Calu3 (cell line): ENCODE measurements at regions not wholly inside any gene's neighbourhood (a gene's known extent, or its start where the extent isn't known, plus 50 kb on each side); places are given as distances from the start of the nearest gene placed in this dataset.

ENCODE experiments used
- BruUV-seq: library from RNA; stranded (reverse); fragments of 400-500 nt; replicated peaks from 2 replicates; lab custom pipeline; 2021; lab: Mats Ljungman, UMichigan
- CTCF ChIA-PET: fragments of 300-600 bp; sonication (Branson Sonifier 250); formaldehyde crosslinking; loops from one replicate; lab custom pipeline; 2022; ENCODE audit warnings: antibody characterized with exemption; lab: Charles Lee
- DNase-seq: peaks from one replicate; pipeline ENCODE4 v3.0.0; 2022
- H3K27ac Mint-ChIP-seq: one replicate; pipeline ENCODE4 v1.8.0; 2022; ENCODE audit warnings: mixed read lengths; ENCODE audit not compliant: unreplicated experiment
- H3K27me3 Mint-ChIP-seq: one replicate; pipeline ENCODE4 v1.8.0; 2022; ENCODE audit warnings: mixed read lengths; ENCODE audit not compliant: unreplicated experiment
- H3K36me3 Mint-ChIP-seq: one replicate; pipeline ENCODE4 v1.8.0; 2022; ENCODE audit warnings: mild to moderate bottlenecking, moderate library complexity, mixed read lengths; ENCODE audit not compliant: insufficient read depth, unreplicated experiment
- H3K4me1 Mint-ChIP-seq: one replicate; pipeline ENCODE4 v1.8.0; 2022; ENCODE audit warnings: mild to moderate bottlenecking, low read depth, mixed read lengths; ENCODE audit not compliant: unreplicated experiment
- H3K4me3 Mint-ChIP-seq: one replicate; pipeline ENCODE4 v1.8.0; 2022; ENCODE audit warnings: mild to moderate bottlenecking, low read depth, moderate library complexity, mixed read lengths; ENCODE audit not compliant: unreplicated experiment
- H3K9me3 Mint-ChIP-seq: one replicate; pipeline ENCODE4 v1.8.0; 2022; ENCODE audit warnings: low read depth, mixed read lengths; ENCODE audit not compliant: unreplicated experiment
- CTCF ChIP-seq: fragments of 200-600 bp; IDR thresholded peaks from one replicate; pipeline ENCODE4 v1.8.0; 2022; ENCODE audit warnings: antibody characterized with exemption; ENCODE audit not compliant: unreplicated experiment
- intact Hi-C: fragments of 100-400 bp; cut with micrococcal nuclease; formaldehyde crosslinking; loops from one replicate; pipeline ENCODE4 v1.10.0; 2022; ENCODE audit not compliant: unreplicated experiment

DNA sequence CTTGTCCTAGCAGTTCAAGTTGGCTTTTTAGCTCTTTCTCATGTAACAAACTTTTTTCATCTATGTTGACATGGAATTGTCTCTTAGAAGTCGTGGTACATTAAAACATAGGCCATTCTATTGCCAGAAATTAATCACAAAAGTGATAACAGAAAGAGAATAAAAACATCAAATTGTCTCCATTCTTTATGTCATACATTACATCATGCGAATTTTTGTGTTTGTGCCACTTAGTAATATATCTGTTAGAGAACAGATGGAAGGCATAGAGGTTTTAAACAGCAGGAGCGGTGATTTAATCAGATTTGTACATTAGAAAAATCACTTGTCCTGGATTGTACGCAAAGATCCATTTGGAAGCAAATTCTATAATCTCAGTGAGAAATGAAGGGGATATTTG is 136.5 kb upstream of the CDH20 start:
- Mint-ChIP-seq H3K36me3 (no peaks in the 10 kb centered on the region), H3K4me1 (no peaks in the 10 kb centered on the region), H3K4me3 (no peak overlapping the region), H3K9me3 (peaks cover 2% of the 10 kb centered on the region), H3K27ac (no peak overlapping the region), H3K27me3 (no peaks in the 10 kb centered on the region)
- no peak for DNase-seq
- intact Hi-C loops = no loop called here
- CTCF ChIA-PET = no interaction called here
- no peak for TF ChIP-seq CTCF
- BruUV-seq = no TSS peak

- no TSS peak for BruUV-seq
- no peak for DNase-seq
- Mint-ChIP-seq H3K36me3 (no peaks in the 10 kb centered on the region), H3K27ac (no peak overlapping the region), H3K27me3 (no peaks in the 10 kb centered on the region), H3K4me1 (no peaks in the 10 kb centered on the region), H3K4me3 (no peak overlapping the region), H3K9me3 (peaks cover 2% of the 10 kb centered on the region)
- no peak for TF ChIP-seq CTCF
- CTCF ChIA-PET = no interaction called here
- intact Hi-C loops = no loop called here
Measured at GRCh38 chr18:61198486-61198885, 134.7 kb upstream of the CDH20 start.

DNA sequence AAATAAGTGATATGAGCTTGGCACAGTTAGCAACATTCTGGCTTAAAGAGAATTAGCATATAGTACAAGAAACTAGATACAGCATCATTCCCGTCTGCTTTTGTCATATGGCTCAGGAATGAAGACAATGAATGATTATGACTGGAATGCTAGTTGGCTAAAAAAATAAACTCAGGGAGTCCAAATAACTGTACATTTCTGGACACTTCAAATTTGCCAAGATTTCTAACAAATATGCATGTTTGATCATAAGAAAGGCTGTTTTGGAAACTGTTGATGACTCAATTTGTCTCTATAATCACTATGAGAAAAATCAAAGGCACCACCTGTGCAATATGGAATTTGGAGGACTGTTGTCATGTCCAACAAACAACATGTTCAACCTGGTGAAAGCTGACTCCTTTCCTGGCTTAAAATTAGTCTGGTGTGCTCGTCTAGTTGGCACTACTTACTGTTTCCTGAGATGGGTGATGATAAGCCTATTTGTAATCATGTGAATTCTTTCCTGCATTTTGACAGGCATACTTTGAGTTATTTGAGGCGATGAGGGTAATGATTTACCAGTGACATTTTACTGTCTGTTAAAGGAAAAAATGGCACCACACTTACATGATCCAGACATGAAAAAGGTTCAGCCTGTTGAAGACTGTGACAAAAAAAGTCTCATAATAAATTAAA is 133.9 kb upstream of the CDH20 start:
- Mint-ChIP-seq H3K27ac (no peak overlapping the region), H3K4me1 (no peaks in the 10 kb centered on the region), H3K27me3 (no peaks in the 10 kb centered on the region), H3K4me3 (no peak overlapping the region), H3K9me3 (peaks cover 2% of the 10 kb centered on the region), H3K36me3 (no peaks in the 10 kb centered on the region)
- TF ChIP-seq CTCF = no peak
- no TSS peak for BruUV-seq
- intact Hi-C loops = no loop called here
- DNase-seq = no peak
- CTCF ChIA-PET = no interaction called here

GRCh38 chr18:61201511-61201910 is 131.7 kb upstream of the CDH20 start:
- intact Hi-C loops = no loop called here
- Mint-ChIP-seq H3K27me3 (no peaks in the 10 kb centered on the region), H3K4me3 (no peak overlapping the region), H3K27ac (no peak overlapping the region), H3K4me1 (no peaks in the 10 kb centered on the region), H3K9me3 (no peaks in the 10 kb centered on the region), H3K36me3 (no peaks in the 10 kb centered on the region)
- no peak for TF ChIP-seq CTCF
- no peak for DNase-seq
- BruUV-seq = no TSS peak
- CTCF ChIA-PET = no interaction called here
